GM12878 (cell line): ENCODE measurements at regions not wholly inside any gene's neighbourhood (a gene's known extent, or its start where the extent isn't known, plus 50 kb on each side); places are given as distances from the start of the nearest gene placed in this dataset.

Experiments used
- ATAC-seq: fragments of 200-7000 bp; cut with Tn5 transposase; 3 replicates; pipeline ENCODE4 v1.9.1; 2020; ENCODE audit warnings: mild to moderate bottlenecking, moderate library complexity
- BruUV-seq: library from RNA; stranded (reverse); fragments of 400-500 nt; replicated peaks from 2 replicates; lab custom pipeline; 2021; lab: Mats Ljungman, UMichigan
- CTCF ChIA-PET: fragments of 300-600 bp; sonication (Branson Sonifier 250); formaldehyde crosslinking; extraction: SDS; loops from one replicate; lab custom pipeline; 2021; ENCODE audit warnings: inconsistent platforms; lab: Yijun Ruan, JAX
- POLR2A ChIA-PET: fragments of 350-600 bp; formaldehyde crosslinking; extraction: SDS; loops from one replicate; lab custom pipeline; 2021; ENCODE audit warnings: inconsistent platforms; lab: Charles Lee
- RAD21 ChIA-PET: fragments of 300-600 bp; sonication (Branson Sonifier 250); formaldehyde crosslinking; loops from one replicate; lab custom pipeline; 2023; ENCODE audit warnings: antibody characterized with exemption; ENCODE audit not compliant: unreplicated experiment; lab: Charles Lee
- SMC1A ChIA-PET: fragments of 300-600 bp; sonication (Branson Sonifier 250); formaldehyde crosslinking; loops from one replicate; lab custom pipeline; 2023; ENCODE audit not compliant: unreplicated experiment, uncharacterized antibody; lab: Charles Lee
- DNase-seq: peaks from one replicate; pipeline ENCODE4 v3.0.0-alpha.2; 2011; ENCODE audit warnings: low read depth, low spot score
- FAIRE-seq: peaks from 3 replicates; lab custom pipeline; 2011; peaks lifted over from hg19 to GRCh38; lab: Jason Lieb, UNC
- H2AFZ ChIP-seq: 2 replicates; pipeline ENCODE4 v1.6.0; 2011; ENCODE audit warnings: low read depth, low read length, control low read depth; ENCODE audit not compliant: control insufficient read depth
- H3K27ac ChIP-seq: 2 replicates; pipeline ENCODE4 v1.5.1; 2011; ENCODE audit warnings: control low read depth; ENCODE audit not compliant: control insufficient read depth, insufficient read depth
- H3K27me3 ChIP-seq, 2 experiments: replicated peaks in 1 of 2; 2 replicates each; pipeline versions ENCODE4 v1.6.0 to v1.6.1; 2011; ENCODE audit warnings: low read length in 1 of 2; ENCODE audit not compliant: control insufficient read depth in 2 of 2, insufficient read depth in 2 of 2
- H3K36me3 ChIP-seq, 2 experiments: 2 replicates each; pipeline ENCODE4 v1.5.1; 2011; ENCODE audit warnings: low read length in 1 of 2; ENCODE audit not compliant: control insufficient read depth in 2 of 2, insufficient read depth in 2 of 2
- H3K4me1 ChIP-seq: 2 replicates; pipeline ENCODE4 v1.6.1; 2011; ENCODE audit warnings: mild to moderate bottlenecking, low read length, moderate library complexity, mixed read lengths; ENCODE audit not compliant: control insufficient read depth, insufficient read depth
- H3K4me2 ChIP-seq: 2 replicates; pipeline ENCODE4 v1.6.0; 2011; ENCODE audit warnings: control low read depth; ENCODE audit not compliant: control insufficient read depth, insufficient read depth
- H3K4me3 ChIP-seq: fragments of 200-600 bp; sonication (generic); 2 replicates; pipeline ENCODE4 v1.5.1; 2016
- H3K79me2 ChIP-seq: 2 replicates; pipeline ENCODE4 v1.6.0; 2011; ENCODE audit warnings: low read length; ENCODE audit not compliant: control insufficient read depth, insufficient read depth
- H3K9ac ChIP-seq: 2 replicates; pipeline ENCODE4 v1.8.0; 2011; ENCODE audit warnings: low read length, control low read depth, mixed read lengths; ENCODE audit not compliant: control insufficient read depth, insufficient read depth
- H3K9me3 ChIP-seq: replicated peaks from 3 replicates; pipeline ENCODE4 v1.5.1; 2011; ENCODE audit warnings: mild to moderate bottlenecking, low read length; ENCODE audit not compliant: control insufficient read depth, insufficient read depth
- H4K20me1 ChIP-seq: 2 replicates; pipeline ENCODE4 v1.6.0; 2011; ENCODE audit not compliant: control insufficient read depth, insufficient read depth
- BMI1 ChIP-seq: fragments of 450-650 bp; IDR thresholded peaks from 2 replicates; pipeline ENCODE4 v1.6.1; 2016; ENCODE audit warnings: mild to moderate bottlenecking, moderate library complexity, borderline replicate concordance
- ESRRA ChIP-seq: IDR thresholded peaks from 2 replicates; pipeline ENCODE4 v1.6.1; 2012; ENCODE audit warnings: mild to moderate bottlenecking, low read length, improper control_type of control experiment
- MYB ChIP-seq: fragments of 150-350 bp; IDR thresholded peaks from 2 replicates; pipeline ENCODE4 v1.6.1; 2014; ENCODE audit warnings: mild to moderate bottlenecking, low read depth, low read length, borderline replicate concordance
- SMAD5 ChIP-seq: IDR thresholded peaks from 2 replicates; pipeline ENCODE4 v1.6.1; 2016; ENCODE audit warnings: antibody characterized with exemption, low read depth
- STAT1 ChIP-seq: fragments of 450-650 bp; conservative IDR thresholded peaks from 2 replicates; pipeline ENCODE4 v1.6.1; 2014; ENCODE audit warnings: antibody characterized with exemption, mild to moderate bottlenecking
- YBX1 ChIP-seq: fragments of 450-650 bp; IDR thresholded peaks from 2 replicates; pipeline ENCODE4 v1.6.1; 2016; ENCODE audit warnings: antibody characterized with exemption
- WGBS: methylation state at CpG from one replicate; pipeline ENCODE4 v1.1.6; 2016; ENCODE audit warnings: low lambda C conversion rate; ENCODE audit not compliant: insufficient replicate concordance, insufficient coverage; ENCODE audit errors: missing lambda C conversion rate; 5-methylcytosine and 5-hydroxymethylcytosine counted together
- in situ Hi-C: fragments of 300-500 bp; cut with MboI; formaldehyde crosslinking; loops from 9 replicates; pipeline ENCODE4 v1.14.3; 2018; ENCODE audit warnings: mixed read lengths
- intact Hi-C: fragments of 100-400 bp; cut with micrococcal nuclease; formaldehyde crosslinking; loops from one replicate; pipeline ENCODE4 v1.14.2; 2022; ENCODE audit not compliant: unreplicated experiment
- TF ChIP-seq, protein P1 (sequence below): fragments of 450-650 bp; formaldehyde crosslinking; IDR thresholded peaks from 2 replicates; pipeline ENCODE4 v1.4.0; 2022; ENCODE audit warnings: mild to moderate bottlenecking, moderate library complexity
- TF ChIP-seq, protein P2 (sequence below): fragments of 450-650 bp; IDR thresholded peaks from 2 replicates; pipeline ENCODE4 v1.6.1; 2016; ENCODE audit warnings: mild to moderate bottlenecking
- TF ChIP-seq, protein P3 (sequence below): IDR thresholded peaks from 2 replicates; pipeline ENCODE4 v1.6.1; 2012; ENCODE audit warnings: low read length, inconsistent platforms
- TF ChIP-seq, protein P4 (sequence below): fragments of 450-650 bp; IDR thresholded peaks from 2 replicates; pipeline ENCODE4 v1.6.1; 2016; ENCODE audit warnings: mild to moderate bottlenecking

DNA sequence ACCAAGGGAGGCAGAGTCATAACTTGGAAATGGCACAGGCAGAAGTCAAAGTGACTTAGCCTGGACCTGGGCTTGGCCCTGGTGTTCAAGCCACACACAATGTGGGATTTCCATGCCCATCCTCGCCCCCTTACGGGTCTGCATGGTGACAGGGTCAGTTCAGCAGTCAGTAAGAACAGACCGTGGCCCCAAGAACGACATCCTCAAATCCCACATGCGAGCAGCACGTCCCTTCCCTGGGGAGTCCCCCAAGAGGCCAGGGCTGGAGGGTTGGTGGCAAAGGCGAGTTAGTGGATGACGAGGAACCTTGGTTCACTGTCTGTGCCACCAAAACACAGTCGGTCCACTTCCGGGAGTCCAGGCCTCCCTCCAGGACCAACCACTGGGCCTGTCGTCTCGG, 93.3 kb upstream of the MGMT start:
- Histone ChIP-seq H3K9ac (no peak overlapping the region), H3K27ac (no peak overlapping the region), H3K27me3 (0 out of 4 replicates have a peak, but pooled peaks cover 0 to 2% of the 10 kb centered on the region in 2 experiments), H3K9me3 (no peaks in the 10 kb centered on the region), H4K20me1 (no peaks in the 10 kb centered on the region), H3K4me2 (no peak overlapping the region), H3K36me3 (no peaks in the 10 kb centered on the region), H3K4me1 (no peaks in the 10 kb centered on the region), H2AFZ (no peak overlapping the region), H3K79me2 (no peaks in the 10 kb centered on the region), H3K4me3 (no peak overlapping the region)
- no peak for ATAC-seq
- in situ Hi-C loops (no loop called here), intact Hi-C loops (no loop called here)
- ChIA-PET CTCF (no interaction called here), POLR2A (no interaction called here), SMC1A (no interaction called here), RAD21 (no interaction called here)
- DNase-seq, result no peak
- no TSS peak for BruUV-seq
- 26% methylated on average over 12 of the region's 12 CpGs for WGBS
- no peak for FAIRE-seq
- TF ChIP-seq, protein P1, sequence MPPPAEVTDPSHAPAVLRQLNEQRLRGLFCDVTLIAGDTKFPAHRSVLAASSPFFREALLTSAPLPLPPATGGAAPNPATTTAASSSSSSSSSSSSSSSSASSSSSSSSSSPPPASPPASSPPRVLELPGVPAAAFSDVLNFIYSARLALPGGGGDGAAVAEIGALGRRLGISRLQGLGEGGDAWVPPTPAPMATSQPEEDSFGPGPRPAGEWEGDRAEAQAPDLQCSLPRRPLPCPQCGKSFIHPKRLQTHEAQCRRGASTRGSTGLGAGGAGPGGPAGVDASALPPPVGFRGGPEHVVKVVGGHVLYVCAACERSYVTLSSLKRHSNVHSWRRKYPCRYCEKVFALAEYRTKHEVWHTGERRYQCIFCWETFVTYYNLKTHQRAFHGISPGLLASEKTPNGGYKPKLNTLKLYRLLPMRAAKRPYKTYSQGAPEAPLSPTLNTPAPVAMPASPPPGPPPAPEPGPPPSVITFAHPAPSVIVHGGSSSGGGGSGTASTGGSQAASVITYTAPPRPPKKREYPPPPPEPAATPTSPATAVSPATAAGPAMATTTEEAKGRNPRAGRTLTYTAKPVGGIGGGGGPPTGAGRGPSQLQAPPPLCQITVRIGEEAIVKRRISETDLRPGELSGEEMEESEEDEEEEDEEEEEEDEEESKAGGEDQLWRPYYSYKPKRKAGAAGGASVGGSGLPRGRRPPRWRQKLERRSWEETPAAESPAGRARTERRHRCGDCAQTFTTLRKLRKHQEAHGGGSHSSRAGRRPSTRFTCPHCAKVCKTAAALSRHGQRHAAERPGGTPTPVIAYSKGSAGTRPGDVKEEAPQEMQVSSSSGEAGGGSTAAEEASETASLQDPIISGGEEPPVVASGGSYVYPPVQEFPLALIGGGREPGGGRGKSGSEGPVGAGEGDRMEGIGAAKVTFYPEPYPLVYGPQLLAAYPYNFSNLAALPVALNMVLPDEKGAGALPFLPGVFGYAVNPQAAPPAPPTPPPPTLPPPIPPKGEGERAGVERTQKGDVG, result no peak
- no peak for TF ChIP-seq ESRRA
- no peak for TF ChIP-seq MYB
- TF ChIP-seq, protein P2, sequence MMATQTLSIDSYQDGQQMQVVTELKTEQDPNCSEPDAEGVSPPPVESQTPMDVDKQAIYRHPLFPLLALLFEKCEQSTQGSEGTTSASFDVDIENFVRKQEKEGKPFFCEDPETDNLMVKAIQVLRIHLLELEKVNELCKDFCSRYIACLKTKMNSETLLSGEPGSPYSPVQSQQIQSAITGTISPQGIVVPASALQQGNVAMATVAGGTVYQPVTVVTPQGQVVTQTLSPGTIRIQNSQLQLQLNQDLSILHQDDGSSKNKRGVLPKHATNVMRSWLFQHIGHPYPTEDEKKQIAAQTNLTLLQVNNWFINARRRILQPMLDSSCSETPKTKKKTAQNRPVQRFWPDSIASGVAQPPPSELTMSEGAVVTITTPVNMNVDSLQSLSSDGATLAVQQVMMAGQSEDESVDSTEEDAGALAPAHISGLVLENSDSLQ, result no peak
- TF ChIP-seq YBX1, result no peak
- TF ChIP-seq STAT1, result no peak
- no peak for TF ChIP-seq BMI1
- TF ChIP-seq, protein P3, sequence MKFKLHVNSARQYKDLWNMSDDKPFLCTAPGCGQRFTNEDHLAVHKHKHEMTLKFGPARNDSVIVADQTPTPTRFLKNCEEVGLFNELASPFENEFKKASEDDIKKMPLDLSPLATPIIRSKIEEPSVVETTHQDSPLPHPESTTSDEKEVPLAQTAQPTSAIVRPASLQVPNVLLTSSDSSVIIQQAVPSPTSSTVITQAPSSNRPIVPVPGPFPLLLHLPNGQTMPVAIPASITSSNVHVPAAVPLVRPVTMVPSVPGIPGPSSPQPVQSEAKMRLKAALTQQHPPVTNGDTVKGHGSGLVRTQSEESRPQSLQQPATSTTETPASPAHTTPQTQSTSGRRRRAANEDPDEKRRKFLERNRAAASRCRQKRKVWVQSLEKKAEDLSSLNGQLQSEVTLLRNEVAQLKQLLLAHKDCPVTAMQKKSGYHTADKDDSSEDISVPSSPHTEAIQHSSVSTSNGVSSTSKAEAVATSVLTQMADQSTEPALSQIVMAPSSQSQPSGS, result no peak
- no peak for TF ChIP-seq SMAD5
- TF ChIP-seq, protein P4, sequence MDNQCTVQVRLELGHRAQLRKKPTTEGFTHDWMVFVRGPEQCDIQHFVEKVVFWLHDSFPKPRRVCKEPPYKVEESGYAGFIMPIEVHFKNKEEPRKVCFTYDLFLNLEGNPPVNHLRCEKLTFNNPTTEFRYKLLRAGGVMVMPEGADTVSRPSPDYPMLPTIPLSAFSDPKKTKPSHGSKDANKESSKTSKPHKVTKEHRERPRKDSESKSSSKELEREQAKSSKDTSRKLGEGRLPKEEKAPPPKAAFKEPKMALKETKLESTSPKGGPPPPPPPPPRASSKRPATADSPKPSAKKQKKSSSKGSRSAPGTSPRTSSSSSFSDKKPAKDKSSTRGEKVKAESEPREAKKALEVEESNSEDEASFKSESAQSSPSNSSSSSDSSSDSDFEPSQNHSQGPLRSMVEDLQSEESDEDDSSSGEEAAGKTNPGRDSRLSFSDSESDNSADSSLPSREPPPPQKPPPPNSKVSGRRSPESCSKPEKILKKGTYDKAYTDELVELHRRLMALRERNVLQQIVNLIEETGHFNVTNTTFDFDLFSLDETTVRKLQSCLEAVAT, result no peak
- TF ChIP-seq, all 136 proteins: peak for 0
